ENCODE measurements at regions not wholly inside any gene's neighbourhood (a gene's known extent, or its start where the extent isn't known, plus 50 kb on each side); places are given as distances from the start of the nearest gene placed in this dataset.

DNA sequence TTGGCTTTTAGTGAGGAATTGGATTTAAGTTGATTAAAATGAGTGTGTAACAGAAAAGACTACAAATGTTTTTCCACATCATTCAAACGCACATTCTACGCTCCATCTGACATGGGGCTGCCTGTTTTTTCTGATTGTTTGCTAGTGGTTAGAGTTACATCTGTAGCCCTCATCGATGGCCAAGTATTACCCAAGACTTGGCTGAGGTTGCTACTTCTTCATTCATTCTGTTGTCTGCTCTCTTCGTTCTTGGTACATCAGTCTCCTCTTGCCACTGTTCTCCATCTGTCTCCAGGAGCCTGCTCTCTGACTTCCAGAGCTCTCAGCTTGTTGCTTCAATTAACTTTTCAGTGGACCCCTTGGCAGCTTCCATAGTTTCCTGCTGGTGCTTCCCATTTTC, 1844.6 kb upstream of the TENM3 start:
- Histone ChIP-seq H3K9me3 (no peaks in the 10 kb centered on the region), H3K4me3 (no peak overlapping the region), H3K36me3 (no peaks in the 10 kb centered on the region), H3K27me3 (no peaks in the 10 kb centered on the region), H3K27ac (replicated peaks in 1 of 4) (no peak overlapping the region), H3K4me1 (no peaks in the 10 kb centered on the region)
- TF ChIP-seq EP300 (IDR thresholded peaks at IDR 0.05) (no peak), POLR2A (IDR thresholded peaks at IDR 0.05; ENCODE audit: low read depth) (no peak), POLR2AphosphoS5 (IDR thresholded peaks at IDR 0.05) (no peak)
- TF ChIP-seq, protein P1, sequence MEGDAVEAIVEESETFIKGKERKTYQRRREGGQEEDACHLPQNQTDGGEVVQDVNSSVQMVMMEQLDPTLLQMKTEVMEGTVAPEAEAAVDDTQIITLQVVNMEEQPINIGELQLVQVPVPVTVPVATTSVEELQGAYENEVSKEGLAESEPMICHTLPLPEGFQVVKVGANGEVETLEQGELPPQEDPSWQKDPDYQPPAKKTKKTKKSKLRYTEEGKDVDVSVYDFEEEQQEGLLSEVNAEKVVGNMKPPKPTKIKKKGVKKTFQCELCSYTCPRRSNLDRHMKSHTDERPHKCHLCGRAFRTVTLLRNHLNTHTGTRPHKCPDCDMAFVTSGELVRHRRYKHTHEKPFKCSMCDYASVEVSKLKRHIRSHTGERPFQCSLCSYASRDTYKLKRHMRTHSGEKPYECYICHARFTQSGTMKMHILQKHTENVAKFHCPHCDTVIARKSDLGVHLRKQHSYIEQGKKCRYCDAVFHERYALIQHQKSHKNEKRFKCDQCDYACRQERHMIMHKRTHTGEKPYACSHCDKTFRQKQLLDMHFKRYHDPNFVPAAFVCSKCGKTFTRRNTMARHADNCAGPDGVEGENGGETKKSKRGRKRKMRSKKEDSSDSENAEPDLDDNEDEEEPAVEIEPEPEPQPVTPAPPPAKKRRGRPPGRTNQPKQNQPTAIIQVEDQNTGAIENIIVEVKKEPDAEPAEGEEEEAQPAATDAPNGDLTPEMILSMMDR (IDR thresholded peaks at IDR 0.05) = no peak
- WGBS = 69% methylated on average over 4 of the region's 4 CpGs
- intact Hi-C loops (cut with DNase I) = no loop called here
- DNase-seq (ENCODE audit: extremely low spot score) = no peak

DNA sequence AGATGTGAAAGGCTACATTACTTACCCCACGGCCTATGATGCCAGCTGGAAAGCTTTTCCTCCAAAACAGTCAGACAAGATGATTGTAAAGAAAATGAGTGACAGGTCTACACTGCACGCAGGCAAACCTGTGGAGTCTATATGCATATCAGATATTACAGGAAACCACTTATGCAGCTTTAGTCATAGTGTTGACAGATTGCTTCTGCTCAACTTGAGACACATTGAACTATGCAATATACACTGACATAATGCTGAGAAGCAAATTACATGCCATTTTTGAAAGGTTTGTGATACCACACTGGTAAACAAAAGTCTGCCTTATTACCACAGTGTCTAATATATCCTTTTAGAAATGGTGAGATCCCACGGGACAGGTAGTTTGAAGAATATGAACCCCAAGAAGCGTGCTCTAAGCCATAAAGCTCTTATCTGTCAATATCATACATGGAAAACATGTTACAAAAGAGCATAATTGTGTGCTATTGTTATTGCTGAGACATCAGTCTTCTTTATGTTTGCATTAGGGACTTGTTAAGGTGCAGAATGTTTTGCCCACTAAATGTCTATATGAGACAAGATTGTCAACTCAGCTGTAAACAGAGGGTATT, 1835.8 kb upstream of the TENM3 start:
- Histone ChIP-seq H3K4me1 (no peaks in the 10 kb centered on the region), H3K36me3 (no peaks in the 10 kb centered on the region), H3K27me3 (no peaks in the 10 kb centered on the region), H3K9me3 (no peaks in the 10 kb centered on the region), H3K27ac (replicated peaks in 1 of 4) (no peak overlapping the region), H3K4me3 (no peak overlapping the region)
- intact Hi-C loops (cut with DNase I) = no loop called here
- no peak for DNase-seq (ENCODE audit: extremely low spot score)
- 82% methylated on average over 4 of the region's 4 CpGs for WGBS
- TF ChIP-seq POLR2AphosphoS5 (IDR thresholded peaks at IDR 0.05) = no peak
- TF ChIP-seq, protein P1 (IDR thresholded peaks at IDR 0.05) = no peak
- TF ChIP-seq POLR2A (IDR thresholded peaks at IDR 0.05; ENCODE audit: low read depth) = no peak
- no peak for TF ChIP-seq EP300 (IDR thresholded peaks at IDR 0.05)

DNA sequence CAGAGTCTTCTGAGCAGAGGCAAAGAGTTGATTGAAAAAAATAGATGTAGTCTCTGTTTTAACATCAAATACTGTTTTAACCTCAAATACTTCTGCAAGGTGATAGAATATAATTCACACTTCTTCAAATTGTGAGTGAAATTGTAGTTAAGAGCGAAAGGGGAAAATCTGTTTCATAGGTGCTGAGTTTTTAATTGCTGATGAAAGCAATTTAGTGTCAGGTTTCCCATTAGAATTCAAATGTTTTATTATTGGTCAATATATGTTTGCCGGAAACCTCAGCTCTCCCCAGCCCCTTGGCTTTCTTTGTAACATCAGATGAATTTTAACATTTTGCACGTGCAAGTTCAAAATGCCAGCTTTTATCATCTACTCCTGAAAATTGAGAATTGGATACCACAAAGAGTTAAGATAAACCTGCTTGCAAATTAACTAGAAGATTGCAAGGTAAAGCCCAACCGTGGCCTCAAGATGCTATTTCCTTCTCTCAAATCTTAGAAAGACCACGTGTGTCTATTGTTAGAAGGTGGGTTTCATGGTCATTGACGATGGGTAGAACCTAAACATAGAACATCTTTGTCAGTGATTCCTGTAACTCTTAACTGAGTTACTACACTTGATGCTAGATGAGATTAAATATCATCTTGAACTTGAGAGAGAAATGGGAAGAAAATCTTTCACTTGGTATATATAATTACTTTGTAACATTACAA, 1824.2 kb upstream of the TENM3 start:
- no peaks in the 10 kb centered on the region for H3K9me3 ChIP-seq
- intact Hi-C loops (cut with DNase I) = no loop called here
- no peak overlapping the region for H3K4me3 ChIP-seq
- TF ChIP-seq POLR2A (IDR thresholded peaks at IDR 0.05; ENCODE audit: low read depth) = no peak
- TF ChIP-seq EP300 (IDR thresholded peaks at IDR 0.05) = no peak
- TF ChIP-seq, protein P1 (IDR thresholded peaks at IDR 0.05) = no peak
- no peak for TF ChIP-seq POLR2AphosphoS5 (IDR thresholded peaks at IDR 0.05)
- H3K27ac ChIP-seq (replicated peaks in 1 of 4) = no peak overlapping the region
- no peaks in the 10 kb centered on the region for H3K36me3 ChIP-seq
- 67% methylated on average over 6 of the region's 6 CpGs for WGBS
- no peaks in the 10 kb centered on the region for H3K27me3 ChIP-seq
- H3K4me1 ChIP-seq = no peaks in the 10 kb centered on the region
- no peak for DNase-seq (ENCODE audit: extremely low spot score)

DNA sequence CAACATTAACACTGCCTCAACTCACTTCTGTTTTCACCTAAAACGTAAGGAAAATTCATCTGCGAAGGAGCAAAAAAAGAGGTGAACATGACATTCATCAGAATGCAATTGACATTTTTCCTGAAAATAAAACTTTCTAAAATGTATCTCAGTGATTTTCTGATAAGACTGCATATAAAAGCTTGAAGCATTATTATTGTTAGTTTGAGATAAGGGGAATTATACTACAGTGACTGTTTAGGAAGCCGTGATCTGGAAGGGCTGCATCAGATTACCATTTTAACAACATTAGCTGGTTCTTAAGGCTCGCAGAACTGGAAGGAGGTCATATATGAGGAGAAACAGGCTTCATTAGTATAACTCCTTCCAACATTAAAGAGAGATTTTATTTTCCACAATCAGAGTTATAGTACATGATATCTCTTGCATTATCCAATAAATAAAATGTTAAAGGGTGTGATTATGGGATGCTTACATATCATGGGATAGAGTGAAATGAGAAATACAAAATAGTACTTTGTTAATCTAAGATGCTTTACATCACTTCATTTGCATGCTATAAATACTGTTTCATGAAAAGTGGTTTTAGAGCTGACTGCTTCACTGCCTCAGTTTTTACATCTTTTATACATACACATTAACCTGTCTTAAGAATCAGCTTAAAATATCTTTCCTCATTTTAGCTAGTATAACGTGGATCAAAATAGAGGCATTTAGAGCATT, 1820.1 kb upstream of the TENM3 start:
- Histone ChIP-seq H3K27me3 (no peaks in the 10 kb centered on the region), H3K27ac (replicated peaks in 1 of 4) (no peak overlapping the region), H3K9me3 (no peaks in the 10 kb centered on the region), H3K4me1 (no peaks in the 10 kb centered on the region), H3K36me3 (no peaks in the 10 kb centered on the region), H3K4me3 (no peak overlapping the region)
- TF ChIP-seq POLR2AphosphoS5 (IDR thresholded peaks at IDR 0.05) (no peak), EP300 (IDR thresholded peaks at IDR 0.05) (no peak), POLR2A (IDR thresholded peaks at IDR 0.05; ENCODE audit: low read depth) (no peak)
- TF ChIP-seq, protein P1 (IDR thresholded peaks at IDR 0.05) = no peak
- no peak for DNase-seq (ENCODE audit: extremely low spot score)
- intact Hi-C loops (cut with DNase I) = no loop called here
- 77% methylated on average over 5 of the region's 5 CpGs for WGBS

Measured in esophagus muscularis mucosa (tissue), 4 donors.